ENCODE measurements at regions not wholly inside any gene's neighbourhood (a gene's known extent, or its start where the extent isn't known, plus 50 kb on each side); places are given as distances from the start of the nearest gene placed in this dataset.

GRCh38 chr1:228830185-228830953 lies 95.1 kb downstream of the RHOU start:
- no peaks in the 10 kb centered on the region for H3K36me3 ChIP-seq (ENCODE audit: insufficient read depth)
- WGBS, result 65% methylated on average over 14 of the region's 14 CpGs
- no peak overlapping the region for H3K27ac ChIP-seq (ENCODE audit: low read depth)
- peaks cover 2% of the 10 kb centered on the region for H3K4me1 ChIP-seq (ENCODE audit: insufficient read depth)
- H3K4me3 ChIP-seq (ENCODE audit: low read depth, low read length), result no peak overlapping the region
- no peak for DNase-seq (ENCODE audit: extremely low spot score)

- WGBS, result 69% methylated on average over 7 of the region's 7 CpGs
- Histone ChIP-seq H3K4me1 (ENCODE audit: insufficient read depth) (peaks cover 2% of the 10 kb centered on the region), H3K27ac (ENCODE audit: low read depth) (no peak overlapping the region), H3K36me3 (ENCODE audit: insufficient read depth) (no peaks in the 10 kb centered on the region), H3K4me3 (ENCODE audit: low read depth, low read length) (no peak overlapping the region)
- no peak for DNase-seq (ENCODE audit: extremely low spot score)
Measured at GRCh38 chr1:228830954-228831481, 95.7 kb downstream of the RHOU start.

GRCh38 chr1:228833911-228834688 lies 98.8 kb downstream of the RHOU start:
- peaks cover 2% of the 10 kb centered on the region for H3K4me1 ChIP-seq (ENCODE audit: insufficient read depth)
- H3K36me3 ChIP-seq (ENCODE audit: insufficient read depth), result no peaks in the 10 kb centered on the region
- no peak overlapping the region for H3K4me3 ChIP-seq (ENCODE audit: low read depth, low read length)
- no peak overlapping the region for H3K27ac ChIP-seq (ENCODE audit: low read depth)
- no peak for DNase-seq (ENCODE audit: extremely low spot score)
- WGBS, result 35% methylated on average over 13 of the region's 13 CpGs

GRCh38 chr1:228835456-228835855 lies 100.2 kb downstream of the RHOU start:
- Histone ChIP-seq H3K36me3 (ENCODE audit: insufficient read depth) (no peaks in the 10 kb centered on the region), H3K27ac (ENCODE audit: low read depth) (no peak overlapping the region), H3K4me1 (ENCODE audit: insufficient read depth) (peaks cover 2% of the 10 kb centered on the region), H3K4me3 (ENCODE audit: low read depth, low read length) (no peak overlapping the region)
- WGBS, result 99% methylated on average over 5 of the region's 5 CpGs
- DNase-seq (ENCODE audit: extremely low spot score), result no peak

- Histone ChIP-seq H3K4me3 (ENCODE audit: low read depth, low read length) (no peak overlapping the region), H3K4me1 (ENCODE audit: insufficient read depth) (no peaks in the 10 kb centered on the region), H3K36me3 (ENCODE audit: insufficient read depth) (no peaks in the 10 kb centered on the region), H3K27ac (ENCODE audit: low read depth) (no peak overlapping the region)
- DNase-seq (ENCODE audit: extremely low spot score), result no peak
- WGBS, result 93% methylated on average over 3 of the region's 3 CpGs
Measured at GRCh38 chr1:228835911-228836310, 100.6 kb downstream of the RHOU start.

- Histone ChIP-seq H3K4me3 (ENCODE audit: low read depth, low read length) (no peak overlapping the region), H3K4me1 (ENCODE audit: insufficient read depth) (no peaks in the 10 kb centered on the region), H3K27ac (ENCODE audit: low read depth) (peak overlapping the region; percentile 33), H3K36me3 (ENCODE audit: insufficient read depth) (no peaks in the 10 kb centered on the region)
- DNase-seq (ENCODE audit: extremely low spot score), result no peak
- WGBS, result 83% methylated on average over 3 of the region's 3 CpGs
Measured at GRCh38 chr1:228836427-228836826, 101.1 kb downstream of the RHOU start.

- Histone ChIP-seq H3K4me3 (ENCODE audit: low read depth, low read length) (no peak overlapping the region), H3K4me1 (ENCODE audit: insufficient read depth) (no peaks in the 10 kb centered on the region), H3K27ac (ENCODE audit: low read depth) (peak overlapping the region; percentile 88), H3K36me3 (ENCODE audit: insufficient read depth) (no peaks in the 10 kb centered on the region)
- no peak for DNase-seq (ENCODE audit: extremely low spot score)
- 89% methylated on average over 8 of the region's 8 CpGs for WGBS
Measured at GRCh38 chr1:228837032-228837431, 101.8 kb downstream of the RHOU start.

GRCh38 chr1:228837817-228838716 lies 102.8 kb downstream of the RHOU start:
- no peak for DNase-seq (ENCODE audit: extremely low spot score)
- Histone ChIP-seq H3K36me3 (ENCODE audit: insufficient read depth) (no peaks in the 10 kb centered on the region), H3K27ac (ENCODE audit: low read depth) (peak overlapping the region; percentile 88), H3K4me1 (ENCODE audit: insufficient read depth) (no peaks in the 10 kb centered on the region), H3K4me3 (ENCODE audit: low read depth, low read length) (no peak overlapping the region)
- WGBS, result 54% methylated on average over 11 of the region's 11 CpGs

- Histone ChIP-seq H3K27ac (ENCODE audit: low read depth) (peak overlapping the region; percentile 69), H3K4me1 (ENCODE audit: insufficient read depth) (no peaks in the 10 kb centered on the region), H3K4me3 (ENCODE audit: low read depth, low read length) (no peak overlapping the region), H3K36me3 (ENCODE audit: insufficient read depth) (no peaks in the 10 kb centered on the region)
- no peak for DNase-seq (ENCODE audit: extremely low spot score)
- 83% methylated on average over 8 of the region's 8 CpGs for whole genome bisulfite sequencing
Measured at GRCh38 chr1:228838717-228839500, 103.6 kb downstream of the RHOU start.

GRCh38 chr1:228839656-228840055 lies 104.4 kb downstream of the RHOU start:
- DNase-seq (ENCODE audit: extremely low spot score), result no peak
- 89% methylated on average over 6 of the region's 6 CpGs for WGBS
- Histone ChIP-seq H3K4me1 (ENCODE audit: insufficient read depth) (no peaks in the 10 kb centered on the region), H3K27ac (ENCODE audit: low read depth) (no peak overlapping the region), H3K36me3 (ENCODE audit: insufficient read depth) (no peaks in the 10 kb centered on the region), H3K4me3 (ENCODE audit: low read depth, low read length) (no peak overlapping the region)

- H3K4me1 ChIP-seq (ENCODE audit: insufficient read depth), result no peaks in the 10 kb centered on the region
- no peak for DNase-seq (ENCODE audit: extremely low spot score)
- H3K36me3 ChIP-seq (ENCODE audit: insufficient read depth), result no peaks in the 10 kb centered on the region
- H3K4me3 ChIP-seq (ENCODE audit: low read depth, low read length), result no peak overlapping the region
- WGBS, result 90% methylated on average over 4 of the region's 4 CpGs
- H3K27ac ChIP-seq (ENCODE audit: low read depth), result no peak overlapping the region
Measured at GRCh38 chr1:228841632-228842031, 106.4 kb downstream of the RHOU start.

GRCh38 chr1:228842094-228842775 lies 107.0 kb downstream of the RHOU start:
- DNase-seq (ENCODE audit: extremely low spot score), result no peak

More at GRCh38 chr1:228842094-228842775, 107.0 kb downstream of the RHOU start:
- no peak overlapping the region for H3K27ac ChIP-seq (ENCODE audit: low read depth)
- no peak overlapping the region for H3K4me3 ChIP-seq (ENCODE audit: low read depth, low read length)
- no peaks in the 10 kb centered on the region for H3K36me3 ChIP-seq (ENCODE audit: insufficient read depth)
- no peaks in the 10 kb centered on the region for H3K4me1 ChIP-seq (ENCODE audit: insufficient read depth)
- WGBS, result 48% methylated on average over 6 of the region's 6 CpGs
